ENCODE measurements at regions not wholly inside any gene's neighbourhood (a gene's known extent, or its start where the extent isn't known, plus 50 kb on each side); places are given as distances from the start of the nearest gene placed in this dataset.

GRCh38 chr13:65026505-65026904, 2203.6 kb downstream of the PCDH9 start:
- no peak for TF ChIP-seq POLR2A (IDR thresholded peaks at IDR 0.05; ENCODE audit: borderline replicate concordance, extremely low read depth, insufficient read depth, insufficient read length)
- TF ChIP-seq, protein P1, sequence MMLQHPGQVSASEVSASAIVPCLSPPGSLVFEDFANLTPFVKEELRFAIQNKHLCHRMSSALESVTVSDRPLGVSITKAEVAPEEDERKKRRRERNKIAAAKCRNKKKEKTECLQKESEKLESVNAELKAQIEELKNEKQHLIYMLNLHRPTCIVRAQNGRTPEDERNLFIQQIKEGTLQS (IDR thresholded peaks at IDR 0.05) = no peak

Data from HCT116 (cell line).